Fibroblast of peridontal ligament (primary cell): ENCODE measurements at regions not wholly inside any gene's neighbourhood (a gene's known extent, or its start where the extent isn't known, plus 50 kb on each side); places are given as distances from the start of the nearest gene placed in this dataset.

Experiments used
- DNase-seq: peaks from one replicate; pipeline ENCODE4 v3.0.0-alpha.2; 2010; ENCODE audit errors: extremely low read depth

- peak; percentile 43 for DNase-seq
These were observed 207.2 kb downstream of the SPRY2 start for GRCh38 chr13:80133631-80134261.

DNA sequence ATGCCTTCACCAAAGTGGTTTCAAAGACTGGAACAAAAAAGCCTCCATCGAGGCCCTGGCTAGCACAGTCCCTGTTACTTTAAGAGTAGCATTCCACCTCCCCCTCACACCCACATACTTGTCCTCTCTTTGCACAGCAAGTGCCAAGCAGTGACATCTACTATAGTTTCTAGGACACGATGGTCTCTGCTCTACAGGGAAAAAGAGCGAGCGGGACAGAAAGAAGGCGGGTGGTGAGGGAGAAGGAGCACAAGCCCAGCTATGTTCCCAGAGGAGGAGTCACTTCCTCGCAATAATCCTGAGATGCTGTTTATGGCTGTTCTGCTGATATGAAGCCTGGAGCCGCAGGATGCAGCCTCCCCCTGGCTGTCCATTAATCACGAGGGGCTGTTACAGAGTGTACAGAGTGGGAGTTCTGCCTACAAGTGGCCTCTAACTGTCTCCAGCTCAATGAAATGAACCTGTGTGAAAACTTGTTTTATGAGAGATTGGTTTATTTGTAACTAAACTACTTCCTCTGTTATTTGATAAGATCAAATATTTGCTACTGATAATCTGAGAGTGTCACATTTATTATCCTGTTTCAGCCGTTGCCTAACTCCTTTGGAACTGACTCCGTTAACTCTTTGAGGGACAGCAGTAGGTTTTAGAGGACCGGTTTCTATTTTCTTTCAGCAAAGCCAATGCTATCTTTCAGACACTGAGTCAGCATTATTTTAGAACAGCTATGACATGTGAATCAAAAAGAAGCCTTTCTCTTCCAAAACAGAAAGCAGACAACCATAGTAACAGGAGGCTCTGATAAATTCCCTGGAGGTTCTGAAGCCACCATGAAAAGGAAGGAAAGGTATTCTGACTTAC, 208.0 kb downstream of the SPRY2 start:
- peak; percentile 59 for DNase-seq

DNA sequence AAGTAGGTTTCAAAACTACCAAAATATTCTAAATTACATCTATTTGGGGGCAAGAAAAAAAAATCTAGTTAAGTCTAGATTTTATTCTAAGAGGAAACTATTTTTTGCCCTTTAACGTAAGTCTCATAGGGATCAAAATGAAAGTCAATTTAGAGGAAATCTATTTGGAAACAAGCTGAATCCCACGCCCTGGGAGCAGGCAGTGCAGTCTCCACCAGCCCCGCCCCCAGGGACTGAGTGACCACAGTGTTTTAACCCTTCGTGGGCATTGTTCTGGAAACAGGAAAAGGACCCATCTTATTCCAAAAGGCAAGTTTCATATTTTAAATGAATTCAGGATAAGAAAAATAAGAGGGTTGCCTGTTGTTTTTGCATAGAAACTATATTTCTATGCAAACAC, 209.7 kb downstream of the SPRY2 start:
- peak; percentile 69 for DNase-seq

GRCh38 chr13:80126389-80127068, 214.4 kb downstream of the SPRY2 start:
- DNase-seq = no peak

DNA sequence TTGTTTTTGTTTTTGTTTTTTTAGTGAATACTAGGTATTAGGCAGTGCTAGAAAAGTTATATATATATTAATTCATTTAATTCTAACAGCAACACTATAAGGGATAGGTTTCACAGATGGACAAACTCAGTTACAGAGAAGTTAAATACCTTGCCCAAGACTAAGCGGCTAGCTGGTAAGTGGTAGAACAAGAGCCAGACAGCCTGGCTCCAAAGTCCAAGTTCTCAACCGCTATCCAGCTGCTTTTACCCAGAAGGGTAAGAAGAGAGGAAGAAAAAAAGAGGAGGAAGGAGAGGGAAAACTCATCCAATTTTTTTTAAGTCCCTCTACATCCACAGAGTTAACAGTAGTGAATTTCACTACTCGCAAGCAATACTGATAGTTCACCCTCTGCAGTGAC, 217.0 kb downstream of the SPRY2 start:
- DNase-seq = no peak

DNA sequence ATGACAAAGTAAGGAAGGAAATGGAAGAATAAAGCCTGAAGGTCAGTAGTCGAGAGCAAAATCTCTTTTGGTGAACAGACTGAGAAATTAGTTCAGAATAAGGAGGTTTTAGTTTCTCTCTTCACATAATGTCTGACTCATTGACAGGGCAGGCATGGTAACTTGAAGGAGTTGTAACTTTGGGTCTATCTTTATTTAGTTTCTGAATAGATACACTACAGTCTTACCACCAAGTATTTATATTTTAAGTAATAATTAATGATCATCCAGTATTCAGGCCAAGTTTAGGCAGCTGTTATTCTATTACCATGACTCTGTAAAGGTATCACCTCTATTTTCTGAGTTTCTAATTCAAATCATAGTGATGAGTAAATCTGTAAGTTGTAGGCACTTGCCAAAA, 219.9 kb downstream of the SPRY2 start:
- DNase-seq = peak; percentile 31

DNA sequence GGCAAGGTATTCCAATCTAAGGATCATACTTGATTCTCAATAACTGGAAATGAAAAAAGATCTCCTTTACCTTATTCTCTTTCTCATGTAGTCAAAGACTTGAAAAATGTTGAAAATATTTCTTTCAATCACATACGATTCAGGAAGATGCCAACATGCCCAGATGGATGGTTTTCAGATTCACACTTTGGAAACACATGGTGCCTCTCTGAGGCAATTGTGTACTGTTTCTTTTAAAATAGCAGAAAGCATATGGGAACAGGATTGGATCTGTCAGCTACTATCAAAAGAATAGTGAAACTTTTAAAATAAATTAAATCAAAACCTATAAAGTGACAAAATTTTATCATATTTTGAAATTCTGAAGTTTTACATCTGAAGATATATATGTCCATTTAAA, 222.4 kb downstream of the SPRY2 start:
- no peak for DNase-seq

GRCh38 chr13:80118099-80118498, 222.8 kb downstream of the SPRY2 start:
- DNase-seq = no peak

DNA sequence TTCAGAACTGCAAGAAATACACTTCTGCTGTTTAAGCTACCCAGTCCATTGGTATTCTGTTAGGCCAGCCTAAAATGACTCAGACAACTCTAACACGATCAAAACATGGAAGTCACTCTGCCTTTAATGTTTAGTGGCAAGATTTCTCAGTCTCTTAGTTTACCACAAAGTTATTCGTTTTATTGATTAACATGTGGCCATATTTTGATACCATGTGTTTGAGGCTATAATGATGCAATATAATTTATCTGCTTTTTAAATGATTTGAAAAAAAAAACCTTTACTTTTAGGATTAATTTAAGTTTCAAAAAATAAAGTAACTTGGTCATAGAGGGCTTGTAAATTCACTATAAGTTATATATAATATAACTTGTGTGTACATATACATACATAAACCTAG, 223.4 kb downstream of the SPRY2 start:
- no peak for DNase-seq

- DNase-seq = peak; percentile 94
These were observed 224.8 kb downstream of the SPRY2 start for GRCh38 chr13:80116107-80116506.

GRCh38 chr13:80115616-80116015, 225.3 kb downstream of the SPRY2 start:
- no peak for DNase-seq

DNA sequence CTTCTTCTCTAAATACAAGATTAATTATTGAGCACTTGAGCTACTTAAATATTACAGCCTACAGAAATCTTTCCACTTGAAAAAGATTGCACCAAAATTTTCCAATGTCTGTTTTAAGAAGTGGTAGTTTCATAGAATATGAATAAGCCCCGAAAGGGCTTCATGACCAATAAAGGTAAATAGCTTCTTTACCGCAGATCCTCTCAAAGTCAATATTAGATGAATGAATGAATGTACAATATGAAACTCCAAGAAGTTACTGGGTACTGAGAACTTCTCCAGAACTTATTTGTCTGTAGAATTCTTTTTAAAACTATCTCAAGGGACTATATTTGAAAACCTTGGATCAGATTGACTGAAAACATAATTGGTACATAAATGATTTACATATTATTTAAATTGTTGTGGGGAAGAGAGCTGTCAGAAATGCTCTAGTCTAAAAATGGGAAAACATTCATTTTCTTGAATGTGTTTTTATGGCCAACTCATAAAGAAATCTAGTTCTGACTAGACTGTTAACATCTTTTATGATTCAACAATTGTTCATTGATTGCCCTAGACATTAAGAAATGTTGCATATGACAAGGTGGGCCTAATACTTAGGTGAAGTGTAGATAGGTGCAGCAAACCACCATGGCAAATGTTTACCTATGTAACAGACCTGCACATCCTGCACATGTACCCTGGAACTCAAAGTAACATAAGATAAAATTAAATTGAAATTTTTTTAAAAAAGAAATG, 227.0 kb downstream of the SPRY2 start:
- DNase-seq = no peak

DNA sequence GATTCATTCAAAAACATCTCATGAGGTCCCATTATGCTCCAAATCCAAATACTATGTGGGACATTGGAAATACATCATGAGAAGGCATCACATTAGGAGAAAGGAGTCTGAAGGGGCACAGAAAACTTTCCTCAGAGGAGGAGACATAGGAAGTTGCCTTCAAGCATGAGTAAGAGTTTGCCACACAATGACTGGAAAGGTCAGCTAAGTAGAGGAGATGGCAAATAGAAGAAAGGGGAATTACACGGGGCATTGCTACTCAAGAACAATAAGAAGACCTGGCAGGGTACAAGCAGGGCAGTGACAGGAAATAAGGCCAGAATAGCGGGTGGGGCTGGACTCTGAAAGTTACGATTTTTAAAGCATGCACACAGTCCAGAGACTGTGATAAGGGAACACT, 231.6 kb downstream of the SPRY2 start:
- DNase-seq = no peak

DNA sequence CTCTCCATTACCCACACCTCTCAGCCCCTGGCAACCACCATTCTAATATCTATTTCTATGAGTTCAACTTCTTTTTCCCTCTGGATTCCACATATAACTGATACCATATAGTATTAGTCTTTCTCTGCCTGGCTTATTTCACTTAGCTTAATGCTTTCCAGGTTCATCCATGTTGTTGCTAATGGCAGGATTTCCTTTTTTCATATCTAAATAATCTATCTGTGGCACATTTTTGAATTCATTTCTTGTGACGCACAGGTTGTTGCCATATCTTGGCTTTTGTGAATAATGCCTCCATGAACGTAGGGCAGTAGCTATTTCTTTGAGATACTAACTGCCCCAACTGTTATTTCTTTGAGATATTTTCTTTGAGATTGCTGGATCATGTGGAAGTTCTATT, 235.6 kb downstream of the SPRY2 start:
- DNase-seq = no peak

DNA sequence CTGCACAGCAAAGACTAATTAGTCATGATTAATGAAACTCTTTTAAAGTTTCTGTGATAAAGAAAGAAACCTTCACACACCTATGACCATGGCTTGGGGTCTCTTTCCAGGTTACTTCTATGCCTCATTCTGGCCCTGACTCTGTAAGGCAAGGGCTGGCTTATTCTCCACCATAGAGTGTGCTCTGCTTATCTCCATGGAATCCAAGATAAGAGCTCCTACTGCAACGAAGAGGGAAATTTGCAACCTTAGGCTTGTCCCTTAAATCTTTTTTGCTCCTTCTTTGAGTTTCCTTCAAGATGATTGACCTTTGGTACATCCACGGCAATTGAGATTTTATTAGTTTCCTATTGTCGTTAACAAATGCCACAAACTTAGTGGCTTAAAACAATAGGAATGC, 239.9 kb downstream of the SPRY2 start:
- DNase-seq = no peak

DNA sequence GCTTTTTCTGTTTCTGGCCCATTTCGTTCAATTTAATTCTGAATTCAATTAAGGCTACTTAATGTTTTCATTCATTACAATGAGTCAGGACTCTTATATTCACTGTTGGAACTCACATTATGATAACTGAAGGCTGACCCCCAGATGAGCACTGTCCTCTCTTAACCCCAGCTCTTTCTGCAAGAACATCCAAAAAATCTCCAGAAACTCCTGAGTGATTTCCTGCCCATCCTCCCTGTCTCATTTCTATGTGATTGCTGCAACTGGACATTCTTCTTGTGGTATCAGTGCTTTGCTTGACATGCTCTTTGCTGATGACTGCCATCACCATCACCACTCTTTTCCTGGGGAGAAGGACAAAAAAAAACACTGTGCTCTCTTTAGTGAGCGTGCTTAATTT, 240.3 kb downstream of the SPRY2 start:
- DNase-seq = peak; percentile 21

DNA sequence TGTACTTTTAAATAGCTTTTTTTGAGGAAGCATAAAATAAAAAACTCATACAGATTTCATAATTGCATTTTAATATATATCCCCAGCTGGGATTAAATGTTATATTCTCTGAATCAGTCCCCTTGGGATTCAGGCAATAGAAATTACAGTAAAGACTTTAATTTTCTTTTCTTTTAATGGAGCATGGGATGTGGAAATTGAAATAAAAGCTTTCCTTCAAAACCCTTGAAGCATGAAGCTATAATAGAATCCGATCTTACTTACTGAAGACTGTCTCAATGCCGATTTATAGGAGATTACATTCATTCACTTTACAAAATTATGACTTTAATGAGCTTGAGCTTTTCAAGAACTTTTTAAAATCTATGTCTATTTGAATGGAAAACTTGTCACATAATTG, 243.4 kb downstream of the SPRY2 start:
- DNase-seq = no peak

DNA sequence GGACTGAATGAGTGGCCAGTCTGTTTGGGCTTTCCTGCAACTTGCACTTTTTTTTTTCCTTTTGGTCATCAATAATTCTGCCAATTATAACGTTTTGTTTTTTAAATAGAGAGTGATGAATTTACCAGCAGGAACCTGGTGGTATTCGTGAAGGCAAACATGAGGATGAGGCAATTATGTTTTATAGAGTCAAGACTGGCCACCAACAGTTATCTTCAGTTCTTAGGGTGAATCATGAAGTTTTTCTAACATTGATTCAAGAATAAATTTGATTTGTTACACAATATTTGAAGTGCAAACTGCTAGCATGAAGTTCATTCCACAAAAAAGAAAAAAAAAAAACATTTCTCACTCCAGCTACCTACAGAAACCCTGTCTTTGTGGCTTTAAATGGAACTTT, 244.5 kb downstream of the SPRY2 start:
- DNase-seq = no peak

- DNase-seq = no peak
These were observed 246.4 kb downstream of the SPRY2 start for GRCh38 chr13:80094526-80094925.

DNA sequence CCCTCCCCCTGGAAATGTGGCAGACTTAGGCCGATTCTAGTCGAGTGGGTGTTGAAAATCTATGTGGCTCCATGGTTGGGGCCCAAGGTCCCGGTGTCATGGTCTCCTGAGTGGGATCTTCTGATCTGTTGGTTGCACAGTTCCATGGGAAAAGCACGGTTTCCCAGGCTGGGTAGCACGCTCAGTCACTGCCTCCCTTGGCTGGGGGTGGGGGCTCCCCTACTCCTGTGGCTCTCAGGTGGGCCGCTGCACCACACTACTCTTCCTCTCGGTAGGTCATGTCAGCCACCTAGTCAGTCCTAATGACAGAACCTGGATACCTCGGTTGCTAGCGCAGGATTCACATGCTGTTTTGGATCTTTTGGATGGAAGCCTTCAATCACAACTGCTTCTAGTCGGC, 247.0 kb downstream of the SPRY2 start:
- no peak for DNase-seq

DNA sequence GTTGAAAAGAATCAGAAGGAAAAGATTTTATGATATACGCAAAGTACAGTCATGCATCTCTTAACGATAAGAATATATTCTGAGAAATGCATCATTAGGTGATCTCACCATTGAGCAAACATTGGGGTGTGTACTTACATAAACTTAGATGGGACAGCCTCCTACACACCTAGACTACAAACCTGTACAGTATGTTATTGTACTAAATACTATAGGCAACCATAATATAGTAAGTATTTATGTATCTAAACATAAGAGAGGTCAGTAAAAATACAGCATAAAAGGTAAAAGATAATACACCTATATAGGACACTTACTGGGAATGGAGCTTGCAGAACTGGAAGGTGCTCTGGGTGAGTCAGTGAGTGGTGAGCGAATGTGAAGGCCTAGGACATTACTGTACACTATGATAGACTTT, 254.6 kb downstream of the SPRY2 start:
- no peak for DNase-seq
